ENCODE measurements at regions not wholly inside any gene's neighbourhood (a gene's known extent, or its start where the extent isn't known, plus 50 kb on each side); places are given as distances from the start of the nearest gene placed in this dataset.
A peak's percentile ranks its signal among the peaks of the same experiment; 100 is the strongest.
"Not testable (repeated sequence)": the region's sequence is repeated elsewhere in the genome, so short reads cannot be mapped to it uniquely, and the experiment has no call there.

DNA sequence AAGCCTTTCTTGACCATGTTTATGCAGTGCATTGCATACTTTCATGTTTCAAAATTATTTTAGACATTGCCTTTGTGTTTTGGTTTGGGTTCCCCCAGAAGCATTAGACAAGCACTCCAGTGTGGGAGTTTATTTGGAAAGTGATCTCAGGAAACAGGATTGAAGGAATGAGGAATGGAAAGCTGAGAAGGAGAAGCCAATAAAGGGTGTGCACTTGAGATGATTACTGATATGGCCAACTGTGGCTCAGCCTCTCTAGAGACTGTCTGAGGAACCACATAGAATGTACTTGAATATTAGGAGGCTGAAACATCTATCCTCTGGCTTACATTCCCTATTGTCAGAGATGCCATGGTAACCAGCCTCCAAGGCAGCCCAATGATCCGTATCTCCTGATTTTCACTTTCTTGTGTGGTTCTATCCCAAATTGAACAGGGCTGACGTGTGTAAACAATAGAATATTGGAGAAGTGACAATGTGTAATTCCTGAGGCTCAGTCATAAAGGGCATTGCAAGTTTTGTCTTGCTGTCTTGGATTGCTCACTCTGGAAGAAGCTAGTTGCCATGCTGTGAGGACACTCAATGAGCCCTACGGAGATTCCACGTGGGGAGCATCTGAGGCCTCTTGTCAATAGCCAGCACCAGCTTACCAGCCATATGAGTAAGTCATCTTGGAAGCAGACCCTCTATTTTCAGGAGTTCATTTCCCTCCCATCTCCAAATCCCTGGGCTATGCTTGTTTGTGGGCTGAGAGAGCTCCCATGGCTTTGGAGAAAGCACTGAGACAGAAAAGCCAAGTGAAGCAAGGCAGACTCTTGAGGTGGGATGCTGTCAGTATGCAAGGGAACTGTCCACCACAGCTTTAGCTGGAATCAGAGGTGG lies 84.7 kb downstream of the SCN11A start:
- DNase-seq (ENCODE audit: low read depth): no peak

DNA sequence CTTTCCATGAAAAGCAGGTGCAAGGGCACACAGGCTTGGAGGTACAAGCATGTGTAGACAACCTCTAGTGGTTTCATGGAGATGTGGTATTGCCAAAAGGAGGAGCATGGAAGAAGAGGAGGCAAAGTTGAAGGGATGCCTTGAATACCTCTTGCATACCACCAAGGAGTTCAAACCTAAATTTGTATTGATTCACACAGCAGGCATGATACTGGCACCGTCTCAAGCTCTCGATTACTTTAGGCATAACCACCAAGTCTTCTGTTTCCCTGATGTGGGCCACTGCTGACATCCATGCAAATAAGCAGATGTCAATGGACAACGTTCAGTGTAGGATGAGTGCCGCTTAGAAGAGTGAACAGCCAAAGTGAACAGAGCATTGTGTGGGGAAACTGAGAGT lies 87.1 kb downstream of the SCN11A start:
- DNase-seq (ENCODE audit: low read depth): no peak

DNA sequence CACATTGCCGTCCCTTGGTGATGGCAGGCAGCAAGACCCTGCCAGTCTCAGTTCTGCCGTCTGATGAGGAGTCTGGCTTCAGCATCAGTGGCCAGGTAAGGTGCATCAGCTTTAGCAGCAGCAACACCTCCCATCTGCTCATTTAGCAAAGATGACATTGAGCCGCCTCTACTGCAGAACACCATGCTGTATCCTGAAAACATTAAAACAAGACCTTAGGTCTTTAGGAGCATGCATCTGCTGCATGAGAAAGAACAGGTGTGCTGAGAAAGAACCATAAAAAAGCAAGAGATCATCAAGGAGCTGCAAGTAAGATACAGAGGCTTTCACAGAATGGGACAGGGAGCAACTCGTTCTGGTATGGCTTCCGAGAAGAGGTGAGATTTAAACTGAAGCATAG lies 87.5 kb downstream of the SCN11A start:
- no peak for DNase-seq (ENCODE audit: low read depth)

DNA sequence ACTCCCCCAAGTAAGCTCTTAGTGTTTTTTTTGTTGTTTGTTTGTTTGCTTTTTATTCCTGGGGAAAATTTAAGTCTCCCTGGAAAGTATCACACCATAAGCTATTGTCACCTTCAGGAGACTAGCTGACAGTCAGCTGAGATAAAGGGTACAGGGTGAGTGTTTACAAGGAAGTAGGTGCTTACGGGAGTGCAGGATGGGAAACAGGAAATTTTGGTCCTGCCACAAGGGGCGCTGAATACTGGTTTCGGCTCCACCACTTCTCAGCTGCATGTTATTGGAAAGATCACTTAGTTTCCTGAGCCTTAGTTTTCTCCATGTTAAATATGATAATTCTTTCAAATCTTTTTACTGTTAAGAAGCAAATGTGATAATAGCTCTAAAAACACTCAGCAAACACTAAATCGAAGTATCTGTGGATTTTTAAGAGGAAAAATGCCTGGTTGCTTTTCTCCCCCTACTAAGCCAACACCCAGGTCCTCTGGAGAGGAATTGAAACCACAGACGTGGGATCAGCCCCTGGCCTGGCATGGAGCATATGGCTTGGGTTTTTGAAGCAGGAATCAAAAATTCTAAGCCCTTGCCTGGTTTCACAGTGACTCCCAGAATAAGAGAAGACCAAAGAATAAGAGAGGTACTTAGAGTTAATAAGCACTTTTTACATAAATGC lies 90.7 kb downstream of the SCN11A start:
- DNase-seq (ENCODE audit: low read depth): peak; percentile 3

DNA sequence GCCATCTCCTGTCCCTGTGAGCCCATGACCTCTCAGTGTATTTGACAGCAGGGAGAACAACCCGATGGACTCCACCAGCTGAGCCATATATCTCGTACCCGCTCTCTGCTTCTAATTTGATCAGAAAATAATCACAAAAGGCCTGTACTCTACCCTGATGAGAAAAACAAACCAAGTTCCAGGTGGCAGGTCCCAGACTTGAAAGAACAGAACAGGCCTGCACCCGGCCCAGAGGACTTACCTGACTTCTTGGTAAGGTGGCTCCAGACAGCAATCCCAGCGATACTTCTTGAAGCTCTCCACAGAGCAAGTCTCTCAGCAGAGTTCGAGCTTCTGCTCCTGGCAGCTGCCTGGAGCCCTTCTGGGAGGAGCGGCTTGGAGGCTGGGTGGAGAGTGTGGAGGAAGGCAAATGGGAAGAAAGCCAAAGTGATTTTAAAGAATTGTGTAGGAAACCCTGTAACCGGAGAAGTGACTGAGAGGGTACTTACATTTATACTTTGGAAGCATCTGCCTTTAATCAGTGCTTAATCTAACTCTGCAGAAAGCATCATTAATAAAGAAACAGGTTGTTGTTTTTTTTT lies 91.6 kb downstream of the SCN11A start:
- no peak for DNase-seq (ENCODE audit: low read depth)

DNA sequence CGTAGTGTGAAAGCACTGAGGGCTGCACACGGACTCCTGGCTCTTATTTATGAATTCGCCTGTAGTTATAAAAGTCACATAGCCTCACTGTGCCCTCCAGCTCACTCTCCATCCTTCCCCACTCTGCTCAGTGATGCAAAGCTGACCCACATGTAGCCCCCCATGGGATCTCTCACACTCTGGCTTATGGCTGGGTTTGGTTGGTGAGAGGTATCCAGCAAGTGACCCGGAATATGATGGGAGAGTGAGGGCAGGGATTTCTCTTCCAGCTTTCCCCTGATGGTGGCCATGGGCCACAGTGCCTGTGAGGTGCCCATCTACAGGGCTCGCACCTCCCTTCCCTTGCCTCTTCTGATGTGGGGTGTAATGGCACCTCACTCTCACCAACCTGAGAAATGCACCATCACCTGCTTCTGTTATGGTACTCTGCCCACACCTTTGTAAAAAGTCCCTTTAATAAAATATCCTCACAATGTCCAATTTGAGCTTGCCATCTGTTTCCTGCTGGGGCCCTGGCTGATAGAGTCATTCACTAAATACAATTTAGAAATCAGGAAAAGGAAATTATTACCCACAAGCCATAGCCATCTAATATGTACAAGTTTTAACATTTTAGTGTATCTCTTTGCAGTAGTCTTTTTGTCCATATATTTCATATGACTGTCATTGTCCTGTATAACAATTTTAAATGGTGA lies 93.6 kb downstream of the SCN11A start:
- no peak for DNase-seq (ENCODE audit: low read depth)

DNA sequence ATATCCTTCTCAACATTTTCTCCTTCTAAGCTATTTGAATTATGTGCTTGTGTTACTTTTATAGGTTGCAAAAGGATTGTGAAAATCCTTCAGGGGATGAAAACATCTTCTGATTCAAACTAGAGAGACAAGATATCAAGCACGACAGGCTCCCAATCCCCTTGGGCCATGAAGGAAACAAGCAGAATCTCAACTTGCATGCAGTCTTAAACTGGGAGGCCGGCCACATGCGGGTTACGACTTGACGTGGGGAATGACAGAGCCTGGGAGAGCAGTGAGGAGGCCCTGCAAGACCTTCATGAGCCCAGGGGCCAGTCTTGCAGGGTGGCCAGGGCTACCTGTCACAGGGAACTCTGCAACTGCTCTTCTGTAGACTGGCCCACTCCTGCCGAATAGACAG lies 94.4 kb downstream of the SCN11A start:
- DNase-seq (ENCODE audit: low read depth): no peak

DNA sequence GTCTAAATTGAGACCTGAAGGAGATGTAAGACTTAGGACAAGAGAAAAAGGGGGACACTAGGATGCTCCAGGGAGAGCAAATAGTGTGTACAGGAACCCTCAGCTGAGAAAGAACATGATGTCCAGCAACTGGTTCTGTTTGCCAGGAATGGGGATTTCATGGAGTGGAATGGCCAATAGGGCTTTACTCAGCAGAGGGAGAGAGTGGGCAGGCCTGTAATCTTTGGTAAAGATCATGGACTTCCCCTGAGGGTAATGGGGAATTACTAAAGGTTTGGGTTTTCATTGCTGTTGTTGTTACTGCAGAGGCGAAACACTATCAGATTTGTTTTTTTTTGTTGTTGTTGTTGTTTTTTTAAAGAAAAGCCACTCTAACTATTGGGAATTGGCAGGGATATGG lies 99.0 kb downstream of the SCN11A start:
- no peak for DNase-seq (ENCODE audit: low read depth)

DNA sequence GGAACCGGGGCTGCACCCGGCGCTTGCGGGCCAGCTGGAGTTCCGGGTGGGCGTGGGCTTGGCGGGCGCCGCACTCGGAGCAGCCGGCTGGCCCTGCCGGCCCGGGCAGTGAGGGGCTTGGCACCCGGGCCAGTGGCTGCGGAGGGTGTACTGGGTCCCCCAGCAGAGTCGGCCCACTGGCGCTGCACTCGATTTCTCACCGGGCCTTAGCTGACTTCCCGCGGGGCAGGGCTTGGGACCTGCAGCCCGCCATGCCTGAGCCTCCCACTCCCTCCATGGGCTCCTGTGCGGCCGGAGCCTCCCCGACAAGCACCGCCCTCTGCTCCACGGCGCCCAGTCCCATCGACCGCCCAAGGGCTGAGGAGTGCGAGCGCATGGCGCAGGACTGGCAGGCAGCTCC lies 100.6 kb downstream of the SCN11A start:
- DNase-seq (ENCODE audit: low read depth): not testable (repeated sequence)

DNA sequence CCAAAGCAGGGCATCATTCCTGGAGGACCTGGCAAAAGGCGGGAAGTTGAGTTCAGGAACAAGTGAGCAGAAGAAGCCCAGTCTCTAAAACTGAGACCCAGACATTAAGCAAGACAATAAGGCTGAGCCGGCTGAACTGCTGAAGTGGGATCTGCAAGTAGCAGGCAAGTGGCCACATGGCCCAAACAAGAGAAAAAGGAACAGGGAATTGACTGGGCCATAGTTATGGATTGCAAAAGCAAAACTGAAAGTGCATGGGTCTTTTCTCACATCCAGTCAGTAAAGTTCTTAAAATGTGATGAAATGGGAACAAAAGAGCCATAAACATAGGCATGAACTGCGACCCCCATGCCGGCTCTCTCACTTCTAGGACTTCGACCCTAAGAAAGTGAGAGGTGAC lies 101.2 kb downstream of the SCN11A start:
- DNase-seq (ENCODE audit: low read depth): no peak

DNA sequence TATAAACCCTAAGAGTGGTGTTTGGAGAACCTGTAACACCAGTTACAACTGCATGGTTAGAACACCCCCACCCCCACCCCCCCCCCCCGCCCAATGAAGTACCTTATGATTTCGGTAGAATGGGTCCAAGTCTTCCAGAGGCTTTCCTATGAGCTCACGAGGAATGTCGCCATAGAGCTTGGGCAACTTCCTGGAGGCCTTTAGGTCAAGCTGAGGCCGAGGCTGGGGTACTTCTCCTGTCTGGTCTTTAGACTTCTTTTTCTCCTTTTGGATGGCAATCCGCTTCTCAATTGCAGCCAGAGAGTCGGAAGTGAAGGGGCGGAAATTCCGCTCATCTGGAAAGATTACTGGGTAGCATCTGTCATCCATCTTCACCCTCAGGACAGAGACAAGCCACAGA lies 101.8 kb downstream of the SCN11A start:
- no peak for DNase-seq (ENCODE audit: low read depth)

DNA sequence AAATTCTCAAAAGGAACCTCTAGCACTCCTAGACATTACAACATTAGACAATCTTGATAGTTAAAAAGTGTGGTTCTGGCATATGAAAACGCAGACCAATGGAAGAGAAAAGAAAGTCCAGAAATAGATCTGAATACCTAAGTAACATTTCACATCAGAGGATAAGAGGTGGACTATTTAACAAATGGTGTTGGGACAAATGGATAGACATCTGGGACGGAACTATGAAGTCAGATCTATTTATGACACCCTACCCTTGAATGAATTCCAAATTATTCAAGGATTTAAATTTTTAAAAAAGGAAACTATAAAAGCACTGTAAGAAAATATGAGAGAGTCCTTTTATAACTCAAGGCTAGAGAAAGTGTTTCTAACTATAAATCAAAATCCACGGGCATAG lies 111.3 kb downstream of the SCN11A start:
- no peak for DNase-seq (ENCODE audit: low read depth)

DNA sequence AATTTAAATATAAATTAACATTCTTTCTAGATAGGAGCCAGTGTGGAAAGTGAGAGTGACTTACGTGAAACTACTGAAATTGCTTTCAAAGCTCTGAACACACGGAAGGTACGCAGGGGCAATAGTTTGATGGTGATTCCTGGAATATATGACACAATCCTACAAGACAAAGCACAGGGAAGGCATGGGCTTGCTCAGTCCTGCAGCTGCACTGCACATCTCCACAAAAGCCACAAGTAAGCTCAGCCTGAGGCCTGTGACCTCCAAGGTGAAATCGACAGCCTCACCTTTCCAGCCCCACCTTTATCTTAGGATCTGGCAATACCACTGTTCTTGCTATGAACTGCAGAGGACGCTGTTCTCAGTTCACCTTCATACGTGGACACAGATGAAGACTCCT lies 109.3 kb upstream of the SCN10A start:
- no peak for DNase-seq (ENCODE audit: low read depth)

DNA sequence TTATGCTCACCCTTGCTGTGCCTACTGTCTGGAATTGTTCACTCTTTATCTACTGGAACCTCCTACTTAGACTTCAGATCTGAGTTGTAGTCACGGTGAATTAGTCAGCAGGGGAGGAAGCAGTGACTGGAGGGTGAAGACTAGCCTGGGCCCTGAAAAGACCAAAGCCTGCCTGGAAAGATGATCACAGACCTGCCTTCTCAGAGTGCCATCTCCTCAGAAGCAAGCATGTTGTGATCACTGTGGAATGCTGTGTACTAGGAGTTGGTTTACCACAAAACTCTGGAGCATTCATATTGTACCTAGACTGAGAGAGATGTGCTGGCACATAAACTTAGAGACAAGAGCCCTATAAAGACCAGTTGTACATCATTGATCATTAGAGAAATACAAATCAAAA lies 100.7 kb upstream of the SCN10A start:
- no peak for DNase-seq (ENCODE audit: low read depth)

DNA sequence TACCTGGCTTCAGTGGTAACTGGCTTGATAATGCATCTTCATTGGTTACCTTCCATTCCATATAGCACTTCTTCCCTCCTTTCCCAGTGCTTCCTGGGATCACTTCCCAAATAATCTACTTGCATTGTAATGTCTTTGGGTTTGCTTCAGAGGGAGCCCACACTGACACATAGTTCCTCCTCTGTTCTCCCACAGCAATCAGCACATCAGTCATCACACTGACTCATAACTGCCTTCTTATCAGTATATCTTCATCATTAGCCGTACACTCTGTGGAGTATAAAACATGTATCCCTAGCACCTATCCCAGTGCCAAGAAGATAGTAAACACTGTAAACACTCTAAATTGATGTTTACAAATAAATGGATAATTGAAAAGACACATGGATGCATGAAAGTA lies 91.4 kb upstream of the SCN10A start:
- no peak for DNase-seq (ENCODE audit: low read depth)

DNA sequence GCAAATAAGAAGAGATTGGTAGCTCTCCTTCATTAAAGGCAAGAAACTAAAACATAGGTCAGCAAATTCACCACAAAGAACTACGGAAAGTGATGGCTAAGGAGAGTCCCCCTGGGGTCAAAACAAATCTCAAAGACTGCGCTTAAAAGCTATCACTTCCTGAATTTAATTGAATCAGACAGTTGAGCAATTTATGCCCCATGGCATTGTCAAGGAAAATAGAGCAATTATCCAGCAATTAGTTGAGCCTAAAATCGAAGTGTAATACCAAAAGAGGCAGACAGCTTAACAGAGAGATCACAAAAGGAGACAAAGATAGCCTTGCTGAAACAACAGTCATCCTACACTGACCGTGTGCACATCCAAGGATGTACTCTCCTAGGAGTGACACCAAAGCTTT lies 74.4 kb upstream of the SCN10A start:
- DNase-seq (ENCODE audit: low read depth): no peak

DNA sequence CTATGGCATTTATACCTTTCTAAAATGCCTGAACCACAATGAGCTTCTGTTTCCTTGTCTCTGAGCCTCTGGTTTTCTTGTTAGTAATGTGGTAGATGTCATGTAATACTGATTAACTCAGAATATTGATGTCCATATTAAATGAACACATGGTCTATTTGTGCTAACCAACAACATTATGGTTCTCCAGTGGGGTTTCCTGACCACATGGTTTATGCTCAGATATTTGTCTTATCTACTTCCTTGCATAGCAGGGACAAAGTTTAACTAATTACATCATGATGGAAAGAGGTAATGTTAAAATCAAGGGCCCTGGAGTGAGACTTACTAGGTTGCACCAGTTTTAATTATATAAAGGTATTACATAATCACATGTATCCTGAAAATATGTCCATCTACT lies 62.6 kb upstream of the SCN10A start:
- no peak for DNase-seq (ENCODE audit: low read depth)
